ENCODE measurements at regions not wholly inside any gene's neighbourhood (a gene's known extent, or its start where the extent isn't known, plus 50 kb on each side); places are given as distances from the start of the nearest gene placed in this dataset.

DNA sequence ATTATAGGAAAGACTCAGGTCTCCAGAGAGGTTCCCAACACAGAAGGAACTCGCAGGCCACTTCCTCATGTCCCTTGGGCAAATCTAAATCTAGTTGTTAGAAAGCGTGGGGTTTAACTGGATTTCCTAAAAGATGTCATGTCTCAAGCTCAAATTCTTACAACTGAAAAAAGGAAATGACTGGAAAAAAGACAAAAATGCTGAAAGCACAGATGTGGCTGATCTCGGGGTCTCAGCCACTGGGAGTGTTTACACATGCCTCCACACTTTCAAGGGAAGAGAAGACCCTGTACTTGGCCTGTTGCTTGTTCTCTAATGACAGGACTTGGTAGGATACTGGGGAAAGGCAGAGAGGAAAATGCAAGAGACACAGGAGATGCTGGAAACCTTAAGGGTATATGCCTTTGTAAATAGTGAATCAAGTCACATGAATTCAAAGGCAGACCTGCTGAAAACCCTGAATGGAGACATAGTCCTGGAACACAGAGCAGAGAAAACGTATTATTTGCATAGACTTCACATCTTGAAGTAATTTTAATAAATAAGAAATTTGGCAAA, 160.9 kb upstream of the MEIS1 start:
- TF ChIP-seq, protein P1, sequence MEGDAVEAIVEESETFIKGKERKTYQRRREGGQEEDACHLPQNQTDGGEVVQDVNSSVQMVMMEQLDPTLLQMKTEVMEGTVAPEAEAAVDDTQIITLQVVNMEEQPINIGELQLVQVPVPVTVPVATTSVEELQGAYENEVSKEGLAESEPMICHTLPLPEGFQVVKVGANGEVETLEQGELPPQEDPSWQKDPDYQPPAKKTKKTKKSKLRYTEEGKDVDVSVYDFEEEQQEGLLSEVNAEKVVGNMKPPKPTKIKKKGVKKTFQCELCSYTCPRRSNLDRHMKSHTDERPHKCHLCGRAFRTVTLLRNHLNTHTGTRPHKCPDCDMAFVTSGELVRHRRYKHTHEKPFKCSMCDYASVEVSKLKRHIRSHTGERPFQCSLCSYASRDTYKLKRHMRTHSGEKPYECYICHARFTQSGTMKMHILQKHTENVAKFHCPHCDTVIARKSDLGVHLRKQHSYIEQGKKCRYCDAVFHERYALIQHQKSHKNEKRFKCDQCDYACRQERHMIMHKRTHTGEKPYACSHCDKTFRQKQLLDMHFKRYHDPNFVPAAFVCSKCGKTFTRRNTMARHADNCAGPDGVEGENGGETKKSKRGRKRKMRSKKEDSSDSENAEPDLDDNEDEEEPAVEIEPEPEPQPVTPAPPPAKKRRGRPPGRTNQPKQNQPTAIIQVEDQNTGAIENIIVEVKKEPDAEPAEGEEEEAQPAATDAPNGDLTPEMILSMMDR (IDR thresholded peaks at IDR 0.05), result no peak
- Histone ChIP-seq H3K4me1 (no peaks in the 10 kb centered on the region), H3K36me3 (no peaks in the 10 kb centered on the region), H3K4me3 (no peak overlapping the region), H3K27ac (no peak overlapping the region), H3K9me3 (no peaks in the 10 kb centered on the region), H3K27me3 (no peaks in the 10 kb centered on the region)
- intact Hi-C loops (cut with DNase I), result no loop called here
- DNase-seq (no peak), ATAC-seq (no peak)

DNA sequence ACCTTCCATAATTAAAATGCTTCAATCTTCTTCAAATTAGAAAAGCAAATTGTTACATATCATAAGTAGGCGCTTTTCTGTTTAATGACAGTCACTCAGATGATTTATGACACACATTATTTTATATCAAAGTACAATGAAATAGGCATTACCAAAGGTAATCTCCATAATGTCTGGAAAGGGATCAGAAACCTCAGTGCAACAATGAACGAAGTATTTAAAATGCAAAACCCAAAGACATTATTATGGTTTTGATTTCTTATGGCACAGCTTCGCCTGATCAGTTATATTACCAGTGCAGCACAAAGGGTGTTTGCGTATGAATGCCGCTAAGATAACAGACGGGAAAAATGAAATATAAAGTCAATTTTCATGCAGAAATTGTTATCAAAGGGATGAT, 162.2 kb upstream of the MEIS1 start:
- DNase-seq, result no peak
- ATAC-seq, result no peak

DNA sequence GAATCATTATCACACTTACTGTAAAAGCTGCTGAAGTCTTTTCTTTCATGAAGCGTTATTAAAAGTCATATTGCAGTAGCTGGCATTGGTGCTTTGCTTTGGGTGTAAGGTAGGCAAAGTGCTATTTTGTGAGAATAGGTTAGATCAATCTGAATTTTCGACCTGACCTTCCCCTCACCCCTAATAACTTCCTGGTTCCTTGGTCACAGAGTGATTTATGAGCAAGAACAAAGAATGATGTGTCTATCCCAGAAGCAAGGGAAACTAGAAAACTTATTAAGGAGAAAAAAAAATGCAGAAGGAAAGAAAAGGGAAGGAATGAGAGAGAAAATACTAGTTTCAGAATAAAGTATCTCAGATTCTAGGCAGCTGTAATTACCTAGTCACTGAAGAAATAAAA, 163.1 kb upstream of the MEIS1 start:
- Histone ChIP-seq H3K27ac (no peak overlapping the region), H3K9me3 (no peaks in the 10 kb centered on the region), H3K4me3 (no peak overlapping the region), H3K27me3 (no peaks in the 10 kb centered on the region), H3K4me1 (no peaks in the 10 kb centered on the region), H3K36me3 (no peaks in the 10 kb centered on the region)
- no peak for DNase-seq
- intact Hi-C loops (cut with DNase I), result no loop called here
- TF ChIP-seq, protein P1 (IDR thresholded peaks at IDR 0.05), result no peak
- no peak for ATAC-seq

More for the DNA sequence above, 162.2 kb upstream of the MEIS1 start:
- no peaks in the 10 kb centered on the region for H3K9me3 ChIP-seq
- no peaks in the 10 kb centered on the region for H3K27me3 ChIP-seq
- no peaks in the 10 kb centered on the region for H3K4me1 ChIP-seq
- no peak overlapping the region for H3K27ac ChIP-seq
- TF ChIP-seq, protein P1 (IDR thresholded peaks at IDR 0.05), result no peak
- intact Hi-C loops (cut with DNase I), result no loop called here
- no peak overlapping the region for H3K4me3 ChIP-seq
- H3K36me3 ChIP-seq, result no peaks in the 10 kb centered on the region

DNA sequence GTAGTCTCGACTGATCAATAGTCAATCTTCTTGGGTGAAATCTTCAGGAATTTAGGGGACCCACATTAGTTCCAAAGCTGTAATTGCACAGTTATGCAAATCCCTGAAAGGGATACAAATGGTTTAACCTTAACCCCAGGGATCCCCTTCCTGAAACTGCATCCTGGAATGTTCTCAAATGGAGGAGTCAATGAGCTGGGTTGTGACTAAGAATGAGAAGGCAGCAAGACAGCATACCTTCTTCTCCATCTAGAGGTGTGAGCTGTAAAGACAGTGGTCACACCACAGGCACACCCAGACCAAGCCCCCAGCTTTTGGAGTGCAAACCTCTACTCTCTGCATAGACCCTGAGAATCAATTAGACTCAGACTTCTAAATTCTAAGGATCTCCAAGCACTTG, 164.7 kb upstream of the MEIS1 start:
- Histone ChIP-seq H3K9me3 (no peaks in the 10 kb centered on the region), H3K4me3 (no peak overlapping the region), H3K27me3 (no peaks in the 10 kb centered on the region), H3K4me1 (no peaks in the 10 kb centered on the region), H3K27ac (no peak overlapping the region), H3K36me3 (no peaks in the 10 kb centered on the region)
- DNase-seq (no peak), ATAC-seq (no peak)
- TF ChIP-seq, protein P1 (IDR thresholded peaks at IDR 0.05), result no peak
- intact Hi-C loops (cut with DNase I), result no loop called here

DNA sequence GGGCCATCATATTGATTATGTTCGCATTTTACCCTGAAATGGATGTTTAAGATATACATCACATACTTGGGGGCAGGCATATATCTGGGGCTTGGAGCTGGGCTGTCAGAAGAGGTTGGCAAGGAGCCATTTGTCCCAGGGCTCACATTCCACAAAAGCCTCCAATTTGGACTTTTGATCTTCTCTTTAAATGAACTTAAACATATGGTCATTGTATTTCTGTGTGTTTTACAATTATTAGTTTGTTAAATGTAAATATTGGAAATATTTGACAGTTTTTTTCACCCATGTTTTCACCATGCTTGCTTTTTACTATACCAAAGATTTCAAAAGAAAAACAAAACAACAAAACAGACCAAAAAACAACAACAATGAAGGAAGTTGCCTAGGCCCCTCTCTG, 165.8 kb upstream of the MEIS1 start:
- H3K9me3 ChIP-seq, result no peaks in the 10 kb centered on the region
- DNase-seq (no peak), ATAC-seq (no peak)
- intact Hi-C loops (cut with DNase I), result no loop called here
- no peak overlapping the region for H3K4me3 ChIP-seq
- no peaks in the 10 kb centered on the region for H3K36me3 ChIP-seq
- no peaks in the 10 kb centered on the region for H3K4me1 ChIP-seq
- TF ChIP-seq, protein P1 (IDR thresholded peaks at IDR 0.05), result no peak
- H3K27ac ChIP-seq, result no peak overlapping the region
- H3K27me3 ChIP-seq, result no peaks in the 10 kb centered on the region

DNA sequence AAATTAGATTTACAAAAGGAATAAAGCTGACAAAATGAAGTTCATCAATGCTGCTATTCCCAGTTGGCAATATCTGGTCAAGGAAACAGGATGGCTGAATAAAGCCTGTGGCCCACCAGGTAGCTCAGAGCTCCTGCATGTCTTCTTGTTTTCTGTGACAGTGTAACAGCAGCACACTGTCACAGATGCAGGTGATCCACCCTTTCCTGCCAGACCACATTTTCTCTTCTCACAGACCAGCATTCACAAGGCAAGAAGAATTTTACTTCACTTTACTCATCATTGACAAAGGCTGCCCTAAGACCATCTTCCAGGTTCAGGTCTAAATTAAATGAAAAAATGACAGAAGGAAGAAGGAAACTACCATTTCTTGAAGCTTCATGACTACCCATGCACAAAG, 166.2 kb upstream of the MEIS1 start:
- DNase-seq (no peak), ATAC-seq (no peak)
- intact Hi-C loops (cut with DNase I), result no loop called here
- Histone ChIP-seq H3K4me3 (no peak overlapping the region), H3K27ac (no peak overlapping the region), H3K4me1 (no peaks in the 10 kb centered on the region), H3K27me3 (no peaks in the 10 kb centered on the region), H3K36me3 (no peaks in the 10 kb centered on the region), H3K9me3 (no peaks in the 10 kb centered on the region)
- TF ChIP-seq, protein P1 (IDR thresholded peaks at IDR 0.05), result no peak

Data from upper lobe of right lung (tissue), 1 donor.